Myocyte (in vitro differentiated cells): ENCODE measurements at regions not wholly inside any gene's neighbourhood (a gene's known extent, or its start where the extent isn't known, plus 50 kb on each side); places are given as distances from the start of the nearest gene placed in this dataset.

Source experiments
- DNase-seq: peaks from one replicate; pipeline ENCODE4 v3.0.0-alpha.2; 2012; ENCODE audit warnings: low read depth

GRCh38 chr10:128462844-128463243 lies 336.6 kb upstream of the MKI67 start:
- DNase-seq, result no peak

- peak; percentile 7 for DNase-seq
These were observed 338.0 kb upstream of the MKI67 start for GRCh38 chr10:128463991-128464760.

- DNase-seq, result no peak
These were observed 339.5 kb upstream of the MKI67 start for GRCh38 chr10:128465697-128466096.

GRCh38 chr10:128466831-128467371 lies 340.7 kb upstream of the MKI67 start:
- no peak for DNase-seq

GRCh38 chr10:128468462-128468861 lies 342.2 kb upstream of the MKI67 start:
- no peak for DNase-seq

GRCh38 chr10:128469515-128469914 lies 343.3 kb upstream of the MKI67 start:
- no peak for DNase-seq

GRCh38 chr10:128470321-128470965 lies 344.2 kb upstream of the MKI67 start:
- DNase-seq, result no peak

GRCh38 chr10:128471151-128471550 lies 344.9 kb upstream of the MKI67 start:
- DNase-seq, result no peak

GRCh38 chr10:128472196-128472595 lies 346.0 kb upstream of the MKI67 start:
- DNase-seq, result no peak

- no peak for DNase-seq
These were observed 347.2 kb upstream of the MKI67 start for GRCh38 chr10:128473396-128473795.

GRCh38 chr10:128473911-128474310 lies 347.7 kb upstream of the MKI67 start:
- DNase-seq, result no peak

GRCh38 chr10:128474571-128474970 lies 348.3 kb upstream of the MKI67 start:
- no peak for DNase-seq

- no peak for DNase-seq
These were observed 349.6 kb upstream of the MKI67 start for GRCh38 chr10:128475686-128476367.

GRCh38 chr10:128476368-128476725 lies 350.1 kb upstream of the MKI67 start:
- no peak for DNase-seq

GRCh38 chr10:128476845-128477244 lies 350.6 kb upstream of the MKI67 start:
- DNase-seq, result no peak

- DNase-seq, result no peak
These were observed 354.4 kb upstream of the MKI67 start for GRCh38 chr10:128480601-128481000.

GRCh38 chr10:128481152-128481840 lies 355.1 kb upstream of the MKI67 start:
- DNase-seq, result no peak

- DNase-seq, result no peak
These were observed 355.8 kb upstream of the MKI67 start for GRCh38 chr10:128482052-128482451.

GRCh38 chr10:128483216-128483615 lies 357.0 kb upstream of the MKI67 start:
- DNase-seq, result no peak

- DNase-seq, result no peak
These were observed 357.8 kb upstream of the MKI67 start for GRCh38 chr10:128484041-128484440.

- no peak for DNase-seq
These were observed 359.5 kb upstream of the MKI67 start for GRCh38 chr10:128485701-128486235.
